ENCODE measurements at regions not wholly inside any gene's neighbourhood (a gene's known extent, or its start where the extent isn't known, plus 50 kb on each side); places are given as distances from the start of the nearest gene placed in this dataset.

DNA sequence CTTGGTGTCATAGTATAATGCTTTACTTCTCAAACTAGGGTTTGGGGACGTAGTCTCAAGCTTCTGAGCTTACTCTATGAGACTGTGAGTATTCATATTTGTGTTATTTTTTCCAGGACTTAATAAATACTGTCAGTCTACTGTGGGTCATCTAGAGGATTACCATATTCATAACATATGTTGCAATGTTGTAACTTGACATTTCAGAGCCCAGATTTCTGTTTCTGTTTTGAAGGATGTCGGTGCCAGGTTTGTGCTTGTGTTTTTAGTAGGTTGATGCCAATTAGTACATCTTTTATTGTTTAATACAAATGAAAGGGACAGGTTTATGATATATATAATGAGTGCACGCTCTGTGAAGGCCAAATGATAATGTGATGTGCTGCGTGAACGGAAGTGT is 69.6 kb downstream of the SPANXN4 start:
- ChIA-PET POLR2A (no interaction called here), CTCF (interaction anchor here (0.7 kb wide), 1 partner anchor 125 kb away, joined by 3 read pairs; no protein-coding TSS in a partner anchor)
- Histone ChIP-seq H3K9me3 (ENCODE audit: control insufficient read depth, insufficient read depth, low read depth, low read length) (no peaks in the 10 kb centered on the region; the same call in 1 of the 2 replicates), H3K4me3 (ENCODE audit: low read depth, low read length) (no peak overlapping the region), H3K36me3 (ENCODE audit: control insufficient read depth in 2 of 2, insufficient read depth in 1 of 2, low read length in 2 of 2) (no peaks in the 10 kb centered on the region), H3K27ac (ENCODE audit: extremely low read depth, low read depth, low read length) (no peak overlapping the region), H3K4me1 (ENCODE audit: control insufficient read depth, insufficient read depth, low read length) (no peaks in the 10 kb centered on the region)
- no peak for TF ChIP-seq ZNF2 (tag by site-specific recombination; IDR thresholded peaks at IDR 0.05)

DNA sequence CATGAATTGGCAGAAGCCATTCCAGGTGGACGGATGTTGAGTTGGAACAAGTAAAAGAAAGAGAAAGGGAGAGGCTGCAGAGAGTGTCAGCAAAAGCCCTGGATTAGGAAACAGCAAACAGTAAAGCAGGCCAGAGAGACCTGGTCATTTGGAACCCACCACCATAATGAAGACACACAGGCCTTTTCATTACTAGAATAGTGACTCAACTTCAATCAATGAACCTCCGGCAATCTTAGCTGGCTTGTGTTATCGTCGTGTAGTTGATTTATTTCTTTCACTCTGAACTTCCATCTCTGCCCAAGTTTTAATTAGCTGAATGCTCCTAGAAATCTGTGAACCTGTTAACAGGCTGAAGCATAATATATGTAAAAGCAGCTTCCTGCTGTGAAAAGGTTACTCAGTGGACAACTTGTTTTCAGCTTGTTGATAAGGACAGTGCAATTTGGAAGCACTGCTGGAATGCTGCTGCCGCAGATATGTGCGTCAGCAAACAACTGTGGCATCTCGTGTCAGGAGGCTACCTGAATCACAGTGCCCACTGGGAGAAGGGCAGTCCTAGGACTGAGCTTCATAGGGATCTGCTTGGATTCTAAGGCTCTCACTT is 68.8 kb downstream of the SPANXN4 start:
- Histone ChIP-seq H3K27ac (ENCODE audit: extremely low read depth, low read depth, low read length) (no peak overlapping the region), H3K36me3 (ENCODE audit: control insufficient read depth in 2 of 2, insufficient read depth in 1 of 2, low read length in 2 of 2) (no peaks in the 10 kb centered on the region), H3K4me1 (ENCODE audit: control insufficient read depth, insufficient read depth, low read length) (no peaks in the 10 kb centered on the region), H3K9me3 (ENCODE audit: control insufficient read depth, insufficient read depth, low read depth, low read length) (no peaks in the 10 kb centered on the region; the same call in 1 of the 2 replicates), H3K4me3 (ENCODE audit: low read depth, low read length) (no peak overlapping the region)
- CTCF ChIA-PET: no interaction called here
- TF ChIP-seq SP3 (tag by site-specific recombination; IDR thresholded peaks at IDR 0.05) (no peak), ZNF302 (tag by site-specific recombination; IDR thresholded peaks at IDR 0.05; ENCODE audit: low read depth) (no peak)
- TF ChIP-seq, protein P1, sequence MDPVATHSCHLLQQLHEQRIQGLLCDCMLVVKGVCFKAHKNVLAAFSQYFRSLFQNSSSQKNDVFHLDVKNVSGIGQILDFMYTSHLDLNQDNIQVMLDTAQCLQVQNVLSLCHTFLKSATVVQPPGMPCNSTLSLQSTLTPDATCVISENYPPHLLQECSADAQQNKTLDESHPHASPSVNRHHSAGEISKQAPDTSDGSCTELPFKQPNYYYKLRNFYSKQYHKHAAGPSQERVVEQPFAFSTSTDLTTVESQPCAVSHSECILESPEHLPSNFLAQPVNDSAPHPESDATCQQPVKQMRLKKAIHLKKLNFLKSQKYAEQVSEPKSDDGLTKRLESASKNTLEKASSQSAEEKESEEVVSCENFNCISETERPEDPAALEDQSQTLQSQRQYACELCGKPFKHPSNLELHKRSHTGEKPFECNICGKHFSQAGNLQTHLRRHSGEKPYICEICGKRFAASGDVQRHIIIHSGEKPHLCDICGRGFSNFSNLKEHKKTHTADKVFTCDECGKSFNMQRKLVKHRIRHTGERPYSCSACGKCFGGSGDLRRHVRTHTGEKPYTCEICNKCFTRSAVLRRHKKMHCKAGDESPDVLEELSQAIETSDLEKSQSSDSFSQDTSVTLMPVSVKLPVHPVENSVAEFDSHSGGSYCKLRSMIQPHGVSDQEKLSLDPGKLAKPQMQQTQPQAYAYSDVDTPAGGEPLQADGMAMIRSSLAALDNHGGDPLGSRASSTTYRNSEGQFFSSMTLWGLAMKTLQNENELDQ (tag by site-specific recombination; IDR thresholded peaks at IDR 0.05; ENCODE audit: low read depth): no peak
- POLR2A ChIA-PET: no interaction called here
